Fibroblast of mammary gland (primary cell): ENCODE measurements at regions not wholly inside any gene's neighbourhood (a gene's known extent, or its start where the extent isn't known, plus 50 kb on each side); places are given as distances from the start of the nearest gene placed in this dataset.

Source experiments
- DNase-seq: peaks from one replicate; pipeline ENCODE4 v3.0.0-alpha.2; 2010; ENCODE audit warnings: low read depth
- H3K4me3 ChIP-seq: 2 replicates; pipeline ENCODE4 v1.5.1; 2011; ENCODE audit warnings: low read depth, mild to moderate bottlenecking, low read length, moderate library complexity; ENCODE audit not compliant: control insufficient read depth
- TF ChIP-seq, protein P1 (sequence below): conservative IDR thresholded peaks from 2 replicates; pipeline ENCODE4 v1.5.1; 2011; ENCODE audit warnings: low read depth, low read length, inconsistent platforms; ENCODE audit not compliant: control insufficient read depth, insufficient read depth

DNA sequence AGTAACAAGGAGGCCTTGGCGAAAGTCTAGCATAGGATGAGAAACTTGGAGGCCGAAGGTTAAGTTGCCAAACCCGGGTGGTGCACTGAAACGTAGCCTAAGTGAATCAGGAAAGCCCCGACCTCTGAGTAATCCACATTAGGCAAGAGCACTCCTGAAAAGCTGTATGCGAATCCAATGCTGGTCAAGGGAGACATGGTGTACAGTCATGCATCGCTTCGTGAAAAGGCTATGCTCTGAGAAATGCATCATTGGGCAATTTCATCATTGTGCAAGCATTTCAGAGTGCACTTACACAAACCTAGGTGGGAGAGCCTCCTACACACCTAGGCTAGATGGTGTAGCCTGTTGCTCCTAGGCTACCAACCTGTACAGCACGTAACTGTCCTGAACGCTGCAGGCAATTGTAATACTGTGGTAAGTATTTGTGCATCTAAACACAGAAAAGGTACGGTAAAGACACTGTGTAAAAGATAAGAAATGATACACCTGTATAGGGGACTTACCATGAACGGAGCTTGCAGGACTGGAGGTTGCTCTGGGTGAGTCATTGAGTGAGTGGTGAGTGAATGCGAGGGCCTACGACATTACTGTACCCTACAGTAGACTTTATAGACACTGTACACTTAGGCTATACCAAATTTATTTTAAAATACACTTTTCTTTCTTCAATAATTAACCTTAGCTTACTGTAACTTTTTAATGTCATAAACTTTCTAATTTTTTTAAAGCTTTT, 222.5 kb downstream of the SHQ1 start:
- peak; percentile 99 for DNase-seq
- TF ChIP-seq, protein P1, sequence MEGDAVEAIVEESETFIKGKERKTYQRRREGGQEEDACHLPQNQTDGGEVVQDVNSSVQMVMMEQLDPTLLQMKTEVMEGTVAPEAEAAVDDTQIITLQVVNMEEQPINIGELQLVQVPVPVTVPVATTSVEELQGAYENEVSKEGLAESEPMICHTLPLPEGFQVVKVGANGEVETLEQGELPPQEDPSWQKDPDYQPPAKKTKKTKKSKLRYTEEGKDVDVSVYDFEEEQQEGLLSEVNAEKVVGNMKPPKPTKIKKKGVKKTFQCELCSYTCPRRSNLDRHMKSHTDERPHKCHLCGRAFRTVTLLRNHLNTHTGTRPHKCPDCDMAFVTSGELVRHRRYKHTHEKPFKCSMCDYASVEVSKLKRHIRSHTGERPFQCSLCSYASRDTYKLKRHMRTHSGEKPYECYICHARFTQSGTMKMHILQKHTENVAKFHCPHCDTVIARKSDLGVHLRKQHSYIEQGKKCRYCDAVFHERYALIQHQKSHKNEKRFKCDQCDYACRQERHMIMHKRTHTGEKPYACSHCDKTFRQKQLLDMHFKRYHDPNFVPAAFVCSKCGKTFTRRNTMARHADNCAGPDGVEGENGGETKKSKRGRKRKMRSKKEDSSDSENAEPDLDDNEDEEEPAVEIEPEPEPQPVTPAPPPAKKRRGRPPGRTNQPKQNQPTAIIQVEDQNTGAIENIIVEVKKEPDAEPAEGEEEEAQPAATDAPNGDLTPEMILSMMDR, result no peak
- H3K4me3 ChIP-seq, result no peak overlapping the region

DNA sequence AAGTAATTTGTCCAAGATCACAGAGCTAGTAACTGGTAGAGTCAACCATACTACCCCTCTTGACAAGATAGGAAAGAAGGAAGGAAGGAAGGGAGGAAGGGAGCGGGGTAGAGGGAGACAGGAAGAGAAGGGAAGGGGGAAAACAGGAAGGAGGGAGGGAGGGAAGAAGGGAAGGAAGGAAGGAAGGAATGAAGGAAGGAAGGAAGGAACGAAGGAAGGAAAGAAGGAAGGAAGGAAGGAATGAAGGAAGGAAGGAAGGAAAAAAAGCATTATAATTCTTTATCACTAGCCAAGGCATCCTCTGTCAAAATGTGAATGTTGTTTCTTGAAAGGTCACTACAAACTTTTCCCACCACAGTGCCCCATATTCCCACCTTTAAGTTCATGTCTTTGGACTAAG, 223.6 kb downstream of the SHQ1 start:
- TF ChIP-seq, protein P1, result no peak
- H3K4me3 ChIP-seq, result no peak overlapping the region
- no peak for DNase-seq

DNA sequence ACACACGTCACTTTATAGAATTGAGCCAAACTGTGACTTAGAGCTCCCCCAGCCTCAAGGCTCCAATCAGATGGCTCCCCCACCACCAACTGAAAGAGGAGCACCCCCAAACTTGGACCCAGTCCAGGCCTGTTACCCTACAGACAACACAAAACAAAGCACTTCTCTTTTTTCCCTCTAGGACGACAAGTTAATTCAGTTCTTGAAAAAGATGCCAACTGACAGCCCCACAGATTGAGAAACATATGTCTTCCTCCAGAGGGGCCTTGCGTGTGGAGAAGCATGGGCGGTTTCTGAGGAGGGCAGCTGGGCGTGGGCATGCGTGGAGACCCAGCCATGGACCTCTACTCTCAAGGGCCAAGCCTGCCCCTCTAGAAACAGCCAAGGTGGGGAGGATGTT, 229.5 kb downstream of the SHQ1 start:
- TF ChIP-seq, protein P1, result no peak
- no peak for DNase-seq
- no peak overlapping the region for H3K4me3 ChIP-seq

DNA sequence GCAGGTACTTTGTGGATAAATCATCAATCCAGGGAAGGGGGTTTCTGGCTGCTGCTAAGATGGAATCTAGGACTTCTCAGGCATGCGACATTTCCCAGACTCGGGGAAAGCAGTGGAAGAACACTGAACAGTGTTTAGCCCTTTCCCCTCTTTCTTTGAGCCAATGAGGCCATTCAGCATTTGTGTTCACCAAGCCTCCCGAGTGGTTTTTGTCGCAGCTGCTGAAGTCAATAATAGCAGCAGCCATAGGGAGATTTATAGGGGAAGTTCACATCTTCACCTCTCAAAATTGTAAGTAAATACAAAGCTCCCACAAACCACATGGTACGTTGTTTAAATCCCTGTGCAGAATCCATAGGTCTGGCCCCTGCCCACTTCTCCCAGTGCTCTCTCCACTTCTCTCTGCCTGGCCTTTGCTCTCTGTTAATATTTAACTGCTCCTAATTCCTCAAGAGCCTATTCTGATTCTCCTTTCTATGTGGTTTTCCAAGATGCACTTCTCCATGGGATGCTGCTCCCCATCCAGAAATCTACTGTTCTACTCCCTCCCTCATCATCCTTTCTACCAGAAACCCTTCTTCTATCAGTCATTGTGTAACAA, 230.7 kb downstream of the SHQ1 start:
- TF ChIP-seq, protein P1, result no peak
- no peak for DNase-seq
- no peak overlapping the region for H3K4me3 ChIP-seq

DNA sequence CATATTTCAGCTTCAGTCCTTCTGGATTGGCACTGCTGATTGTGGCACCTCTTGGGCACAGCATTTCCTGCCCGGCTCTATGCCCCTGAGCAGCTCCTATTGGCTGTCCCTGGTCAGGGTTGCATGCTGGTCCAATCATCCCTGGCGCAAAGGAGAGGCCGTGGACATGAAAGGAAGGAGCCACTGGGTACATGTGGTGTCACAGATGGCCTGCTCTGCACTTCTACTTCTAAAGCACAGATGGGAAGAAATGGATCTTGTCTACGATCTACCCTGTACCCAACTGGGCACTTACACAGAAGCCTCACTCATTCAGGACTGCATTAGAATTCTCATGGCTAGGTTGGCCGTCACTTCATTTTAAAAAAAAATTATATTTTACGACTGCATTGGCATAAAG, 232.5 kb downstream of the SHQ1 start:
- TF ChIP-seq, protein P1, result no peak
- no peak overlapping the region for H3K4me3 ChIP-seq
- no peak for DNase-seq

DNA sequence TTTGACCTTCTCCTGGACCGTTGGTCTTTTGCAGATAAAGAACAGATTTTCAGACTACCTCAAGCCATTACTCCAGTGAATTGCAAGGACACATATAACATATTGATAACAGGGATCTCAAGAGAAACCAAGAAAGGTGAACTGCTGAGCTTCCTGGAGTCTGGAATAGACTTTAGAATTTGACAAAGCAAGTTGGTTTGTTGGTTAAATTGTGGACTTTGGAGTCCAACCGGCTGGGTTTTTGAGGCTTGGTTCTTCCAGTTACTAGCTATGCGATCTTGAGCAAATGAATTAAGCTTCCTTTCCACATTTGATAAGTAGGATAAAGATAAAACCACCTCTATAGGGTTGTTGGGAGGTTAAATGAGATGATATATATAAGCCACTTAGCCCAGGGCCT, 233.1 kb downstream of the SHQ1 start:
- no peak for DNase-seq
- TF ChIP-seq, protein P1, result no peak
- no peak overlapping the region for H3K4me3 ChIP-seq
